Caco-2 (cell line): ENCODE measurements at regions not wholly inside any gene's neighbourhood (a gene's known extent, or its start where the extent isn't known, plus 50 kb on each side); places are given as distances from the start of the nearest gene placed in this dataset.

Source experiments
- BruUV-seq: library from RNA; stranded (reverse); fragments of 400-500 nt; replicated peaks from 2 replicates; lab custom pipeline; 2021; lab: Mats Ljungman, UMichigan
- CTCF ChIA-PET: fragments of 300-600 bp; sonication (Branson Sonifier 250); formaldehyde crosslinking; loops from one replicate; lab custom pipeline; 2022; ENCODE audit warnings: antibody characterized with exemption; lab: Charles Lee
- POLR2A ChIA-PET: fragments of 300-600 bp; sonication (Branson Sonifier 250); formaldehyde crosslinking; loops from one replicate; lab custom pipeline; 2022; ENCODE audit warnings: antibody characterized with exemption; lab: Charles Lee
- DNase-seq, 2 experiments: peaks; one replicate each; pipeline versions ENCODE4 v3.0.0 to v3.0.0-alpha.2; 2020 to 2022
- H3K27me3 ChIP-seq: replicated peaks from 2 replicates; pipeline ENCODE4 v1.6.0; 2011; ENCODE audit warnings: low read length; ENCODE audit not compliant: control insufficient read depth, insufficient read depth
- H3K36me3 ChIP-seq: 2 replicates; pipeline ENCODE4 v1.5.1; 2011; ENCODE audit warnings: low read length; ENCODE audit not compliant: control insufficient read depth, insufficient read depth
- H3K4me1 ChIP-seq: fragments of 250-450 bp; sonication (Bioruptor Pico); 2 replicates; pipeline ENCODE4 v1.5.1; 2020; ENCODE audit warnings: mild to moderate bottlenecking
- H3K4me3 ChIP-seq: 2 replicates; pipeline ENCODE4 v1.5.1; 2011; ENCODE audit warnings: low read depth, mild to moderate bottlenecking, control low read depth, low read length
- H3K9me3 ChIP-seq: fragments of 250-450 bp; sonication (Bioruptor Pico); 2 replicates; pipeline ENCODE4 v1.5.1; 2020; ENCODE audit warnings: mild to moderate bottlenecking, moderate library complexity
- H3K27ac Mint-ChIP-seq: one replicate; pipeline ENCODE4 v1.8.0; 2022; ENCODE audit warnings: mixed read lengths; ENCODE audit not compliant: unreplicated experiment
- H3K27me3 Mint-ChIP-seq: one replicate; pipeline ENCODE4 v1.8.0; 2022; ENCODE audit warnings: mixed read lengths; ENCODE audit not compliant: insufficient read depth, unreplicated experiment
- H3K36me3 Mint-ChIP-seq: one replicate; pipeline ENCODE4 v1.8.0; 2022; ENCODE audit warnings: mild to moderate bottlenecking, mixed read lengths; ENCODE audit not compliant: insufficient read depth, unreplicated experiment
- H3K4me1 Mint-ChIP-seq: one replicate; pipeline ENCODE4 v1.8.0; 2022; ENCODE audit warnings: low read depth, mixed read lengths; ENCODE audit not compliant: unreplicated experiment
- H3K4me3 Mint-ChIP-seq: one replicate; pipeline ENCODE4 v1.8.0; 2022; ENCODE audit warnings: mild to moderate bottlenecking, moderate library complexity, mixed read lengths; ENCODE audit not compliant: unreplicated experiment
- H3K9me3 Mint-ChIP-seq: one replicate; pipeline ENCODE4 v1.8.0; 2022; ENCODE audit warnings: mixed read lengths; ENCODE audit not compliant: unreplicated experiment
- CTCF ChIP-seq, 2 experiments: fragments of 200-600 bp in 1 of 2; IDR thresholded peaks; 1 replicate in 1 of 2; 2 replicates in 1 of 2; pipeline versions ENCODE4 v1.5.1 to v1.8.0; 2011 to 2022; ENCODE audit warnings: antibody characterized with exemption in 1 of 2, control low read depth in 1 of 2, inconsistent platforms in 1 of 2, low read depth in 1 of 2, low read length in 1 of 2, mild to moderate bottlenecking in 1 of 2, moderate library complexity in 1 of 2; ENCODE audit not compliant: insufficient read depth in 1 of 2, severe bottlenecking in 1 of 2, unreplicated experiment in 1 of 2
- intact Hi-C: fragments of 100-400 bp; cut with micrococcal nuclease; formaldehyde crosslinking; loops from one replicate; pipeline ENCODE4 v1.10.0; 2022; ENCODE audit not compliant: unreplicated experiment

DNA sequence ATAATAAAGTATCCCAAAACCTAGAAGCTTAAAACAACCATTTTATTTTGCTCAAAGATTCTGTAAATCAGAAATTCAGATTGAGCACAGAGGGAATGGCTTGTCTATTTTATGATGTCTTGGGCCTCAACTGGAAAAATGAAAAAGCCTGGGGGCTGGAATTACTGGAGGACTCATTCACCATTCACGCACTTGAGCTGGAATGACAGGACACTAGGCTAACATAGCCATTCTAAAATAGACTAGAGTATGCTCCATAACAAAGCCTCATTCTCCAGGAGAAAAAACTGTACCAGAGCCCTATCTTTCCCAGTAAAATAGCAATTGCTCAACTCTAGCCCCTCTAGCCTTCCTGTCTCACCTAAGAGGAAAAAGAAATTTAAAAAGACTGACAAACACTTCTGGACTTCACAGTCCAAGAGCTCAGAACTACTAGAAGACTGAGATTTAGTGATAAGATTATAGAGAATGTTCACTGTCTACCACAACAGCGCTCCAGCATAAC, 145.4 kb upstream of the BTBD3 start:
- TF ChIP-seq CTCF (IDR thresholded peaks at IDR 0.05; ENCODE audit: insufficient read depth in 1 of 2, low read depth in 1 of 2, low read length in 1 of 2, severe bottlenecking in 1 of 2, unreplicated experiment in 1 of 2), result no peak
- H3K27me3 ChIP-seq, result no peaks in the 10 kb centered on the region
- no peak overlapping the region for H3K4me3 ChIP-seq
- intact Hi-C loops, result no loop called here
- CTCF ChIA-PET, result no interaction called here
- Mint-ChIP-seq H3K27me3 (peaks cover 2% of the 10 kb centered on the region), H3K9me3 (no peaks in the 10 kb centered on the region), H3K36me3 (no peaks in the 10 kb centered on the region), H3K27ac (no peak overlapping the region), H3K4me3 (no peak overlapping the region), H3K4me1 (no peaks in the 10 kb centered on the region)
- no peaks in the 10 kb centered on the region; the same call in 1 of the 2 replicates for H3K9me3 ChIP-seq
- BruUV-seq, result no TSS peak
- POLR2A ChIA-PET, result no interaction called here
- no peaks in the 10 kb centered on the region for H3K36me3 ChIP-seq
- no peak for DNase-seq
- no peaks in the 10 kb centered on the region for H3K4me1 ChIP-seq

DNA sequence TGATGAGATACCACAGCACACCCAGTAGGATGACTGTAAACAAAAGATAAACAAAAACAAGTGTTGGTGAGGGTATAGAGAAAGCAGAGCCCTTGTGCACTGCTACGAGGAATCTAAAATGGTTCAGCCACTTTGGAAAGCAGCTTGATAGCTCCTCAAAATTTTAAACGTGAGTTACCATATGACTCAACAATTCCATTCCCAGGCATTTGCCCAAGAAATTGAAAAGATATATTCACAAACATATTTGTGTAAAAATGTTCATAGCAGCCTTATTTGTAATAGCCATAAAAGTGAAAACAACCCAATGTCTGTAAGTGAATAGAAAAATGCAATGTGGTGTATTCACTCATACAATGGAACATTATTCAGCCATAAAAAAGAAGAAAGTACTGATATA, 141.0 kb upstream of the BTBD3 start:
- ChIA-PET CTCF (no interaction called here), POLR2A (no interaction called here)
- H3K36me3 Mint-ChIP-seq, result no peaks in the 10 kb centered on the region
- intact Hi-C loops, result no loop called here
- no peak overlapping the region for H3K4me3 ChIP-seq
- H3K27me3 Mint-ChIP-seq, result no peaks in the 10 kb centered on the region
- no peaks in the 10 kb centered on the region for H3K36me3 ChIP-seq
- H3K4me1 Mint-ChIP-seq, result no peaks in the 10 kb centered on the region
- no peaks in the 10 kb centered on the region for H3K4me1 ChIP-seq
- no peaks in the 10 kb centered on the region for H3K27me3 ChIP-seq
- DNase-seq, result no peak
- no peak overlapping the region for H3K27ac Mint-ChIP-seq
- BruUV-seq, result no TSS peak
- H3K4me3 Mint-ChIP-seq, result no peak overlapping the region
- H3K9me3 Mint-ChIP-seq, result no peaks in the 10 kb centered on the region
- no peaks in the 10 kb centered on the region; the same call in 1 of the 2 replicates for H3K9me3 ChIP-seq
- TF ChIP-seq CTCF (IDR thresholded peaks at IDR 0.05; ENCODE audit: insufficient read depth in 1 of 2, low read depth in 1 of 2, low read length in 1 of 2, severe bottlenecking in 1 of 2, unreplicated experiment in 1 of 2), result no peak

- no peaks in the 10 kb centered on the region for H3K27me3 ChIP-seq
- Mint-ChIP-seq H3K27ac (no peak overlapping the region), H3K9me3 (no peaks in the 10 kb centered on the region), H3K4me3 (no peak overlapping the region), H3K27me3 (no peaks in the 10 kb centered on the region), H3K4me1 (no peaks in the 10 kb centered on the region), H3K36me3 (no peaks in the 10 kb centered on the region)
- BruUV-seq, result no TSS peak
- ChIA-PET POLR2A (no interaction called here), CTCF (no interaction called here)
- no peak for DNase-seq
- H3K4me1 ChIP-seq, result no peaks in the 10 kb centered on the region
- no peak overlapping the region for H3K4me3 ChIP-seq
- intact Hi-C loops, result no loop called here
- H3K9me3 ChIP-seq, result no peaks in the 10 kb centered on the region; the same call in 1 of the 2 replicates
- H3K36me3 ChIP-seq, result no peaks in the 10 kb centered on the region
- TF ChIP-seq CTCF (IDR thresholded peaks at IDR 0.05; ENCODE audit: insufficient read depth in 1 of 2, low read depth in 1 of 2, low read length in 1 of 2, severe bottlenecking in 1 of 2, unreplicated experiment in 1 of 2), result no peak
These were observed 140.1 kb upstream of the BTBD3 start for GRCh38 chr20:11777387-11778205.
